ENCODE measurements at regions not wholly inside any gene's neighbourhood (a gene's known extent, or its start where the extent isn't known, plus 50 kb on each side); places are given as distances from the start of the nearest gene placed in this dataset.
"Not testable (repeated sequence)": the region's sequence is repeated elsewhere in the genome, so short reads cannot be mapped to it uniquely, and the experiment has no call there.

GRCh38 chr12:46667551-46667950 is 158.2 kb downstream of the SLC38A4 start:
- DNase-seq = no peak

GRCh38 chr12:46664761-46665287 is 161.0 kb downstream of the SLC38A4 start:
- DNase-seq = no peak

GRCh38 chr12:46663318-46663717 is 162.5 kb downstream of the SLC38A4 start:
- DNase-seq = no peak

- peak; percentile 21 for DNase-seq
Observed at GRCh38 chr12:46661110-46661845, 164.5 kb downstream of the SLC38A4 start.

- peak; percentile 54 for DNase-seq
Observed at GRCh38 chr12:46660719-46661109, 165.1 kb downstream of the SLC38A4 start.

GRCh38 chr12:46660276-46660675 is 165.5 kb downstream of the SLC38A4 start:
- no peak for DNase-seq

- no peak for DNase-seq
Observed at GRCh38 chr12:46659824-46660223, 166.0 kb downstream of the SLC38A4 start.

- no peak for DNase-seq
Observed at GRCh38 chr12:46659032-46659650, 166.7 kb downstream of the SLC38A4 start.

- no peak for DNase-seq
Observed at GRCh38 chr12:46657453-46658411, 168.1 kb downstream of the SLC38A4 start.

- DNase-seq = not testable (repeated sequence)
Observed at GRCh38 chr12:46655984-46656383, 169.8 kb downstream of the SLC38A4 start.

- DNase-seq = no peak
Observed at GRCh38 chr12:46653311-46653710, 172.5 kb downstream of the SLC38A4 start.

- DNase-seq = no peak
Observed at GRCh38 chr12:46652692-46653091, 173.1 kb downstream of the SLC38A4 start.

GRCh38 chr12:46650688-46651087 is 175.1 kb downstream of the SLC38A4 start:
- no peak for DNase-seq

GRCh38 chr12:46649433-46649832 is 176.4 kb downstream of the SLC38A4 start:
- no peak for DNase-seq

GRCh38 chr12:46647034-46647433 is 178.8 kb downstream of the SLC38A4 start:
- DNase-seq = no peak

- not testable (repeated sequence) for DNase-seq
Observed at GRCh38 chr12:46641649-46642048, 184.1 kb downstream of the SLC38A4 start.

GRCh38 chr12:46635818-46636217 is 190.0 kb downstream of the SLC38A4 start:
- DNase-seq = no peak

GRCh38 chr12:46629331-46630229 is 196.2 kb downstream of the SLC38A4 start:
- DNase-seq = no peak

GRCh38 chr12:46628176-46628575 is 197.6 kb downstream of the SLC38A4 start:
- DNase-seq = no peak

- no peak for DNase-seq
Observed at GRCh38 chr12:46627686-46628085, 198.1 kb downstream of the SLC38A4 start.

- not testable (repeated sequence) for DNase-seq
Observed at GRCh38 chr12:46619474-46619873, 206.3 kb downstream of the SLC38A4 start.

GRCh38 chr12:46617737-46618136 is 208.1 kb downstream of the SLC38A4 start:
- DNase-seq = not testable (repeated sequence)
